T-helper 2 cell treated with Interferon-gamma antibody and Interleukin-4, amounts not matched to agents 100 ng/mL and 5 ng/mL, for 36 hours (primary cell): ENCODE measurements at regions not wholly inside any gene's neighbourhood (a gene's known extent, or its start where the extent isn't known, plus 50 kb on each side); places are given as distances from the start of the nearest gene placed in this dataset.
"Not testable (repeated sequence)": the region's sequence is repeated elsewhere in the genome, so short reads cannot be mapped to it uniquely, and the experiment has no call there.

ENCODE experiments used
- intact Hi-C: fragments of 100-400 bp; cut with micrococcal nuclease; formaldehyde crosslinking; loops from one replicate; pipeline ENCODE4 v1.15.1; 2023

DNA sequence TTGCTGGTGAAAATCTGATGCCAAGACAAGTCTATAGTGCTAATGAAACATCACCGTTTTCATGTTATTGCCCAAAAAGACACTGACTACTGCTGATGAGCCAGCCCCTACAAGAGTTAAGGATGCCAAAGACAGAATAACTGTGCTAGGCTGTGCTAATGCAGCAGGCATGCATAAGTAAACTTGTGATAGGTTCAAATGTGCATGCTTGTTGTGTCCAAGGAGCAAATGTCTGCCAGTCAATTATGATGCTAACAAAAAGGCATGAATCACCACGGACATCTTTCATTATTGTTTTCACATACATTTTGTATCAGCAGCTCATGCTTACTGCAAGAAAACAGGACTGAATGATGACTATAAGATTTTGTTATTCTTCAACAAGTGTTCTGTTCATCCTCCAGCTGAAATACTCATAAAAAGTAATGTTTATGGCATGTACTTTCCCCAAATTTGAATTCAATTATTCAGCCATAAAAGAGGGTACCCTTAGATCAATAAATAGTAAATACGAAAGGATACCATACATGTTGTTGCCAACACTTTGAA lies 306.9 kb upstream of the ARSJ start:
- intact Hi-C loops = no loop called here

DNA sequence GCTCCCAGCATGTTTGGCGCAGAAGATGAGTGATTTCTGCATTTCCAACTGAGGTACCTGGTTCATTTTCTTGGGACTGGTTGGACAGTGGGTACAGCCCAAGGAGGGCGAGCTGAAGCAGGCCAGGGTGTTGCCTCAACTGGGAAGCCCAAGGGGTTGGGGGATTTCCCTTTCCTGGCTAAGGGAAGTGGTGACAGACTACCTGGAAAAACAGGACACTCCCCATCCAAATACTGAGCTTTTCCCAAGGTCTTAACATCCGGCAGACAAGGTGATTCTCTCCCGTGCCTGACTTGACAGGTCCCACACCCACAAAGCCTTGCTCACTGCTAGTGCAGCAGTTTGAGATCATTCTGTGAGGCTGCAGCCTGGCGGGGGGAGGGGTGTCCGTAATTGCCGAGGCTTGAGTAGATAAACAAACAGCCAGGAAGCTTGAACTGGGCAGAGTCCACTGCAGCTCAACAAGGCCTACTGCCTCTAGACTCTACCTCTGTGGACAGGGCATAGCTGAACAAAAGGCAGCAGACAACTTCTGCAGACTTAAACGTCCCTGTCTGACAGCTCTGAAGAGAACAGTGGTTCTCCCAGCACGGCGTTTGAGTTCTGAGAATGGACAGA lies 307.7 kb upstream of the ARSJ start:
- intact Hi-C loops = no loop called here

DNA sequence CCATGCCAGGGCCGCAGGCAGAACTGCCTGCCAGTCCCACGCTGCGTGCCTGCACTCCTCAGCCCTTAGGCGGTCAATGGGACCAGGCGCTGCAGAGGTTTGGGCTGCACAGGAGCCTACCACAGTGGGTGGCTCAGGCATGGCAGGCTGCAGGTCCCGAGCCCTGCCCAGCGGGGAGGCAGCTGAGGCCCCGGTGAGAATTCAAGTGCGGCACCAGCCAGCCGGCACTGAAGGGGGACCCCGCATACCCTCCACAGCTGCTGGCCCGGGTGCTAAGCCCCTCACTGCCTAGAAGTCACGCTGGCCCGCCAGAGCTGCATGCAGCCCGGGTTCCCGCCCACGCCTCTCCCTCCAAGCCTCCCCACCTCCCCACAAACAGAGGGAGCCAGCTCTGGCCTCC lies 302.5 kb upstream of the UGT8 start:
- intact Hi-C loops = no loop called here

DNA sequence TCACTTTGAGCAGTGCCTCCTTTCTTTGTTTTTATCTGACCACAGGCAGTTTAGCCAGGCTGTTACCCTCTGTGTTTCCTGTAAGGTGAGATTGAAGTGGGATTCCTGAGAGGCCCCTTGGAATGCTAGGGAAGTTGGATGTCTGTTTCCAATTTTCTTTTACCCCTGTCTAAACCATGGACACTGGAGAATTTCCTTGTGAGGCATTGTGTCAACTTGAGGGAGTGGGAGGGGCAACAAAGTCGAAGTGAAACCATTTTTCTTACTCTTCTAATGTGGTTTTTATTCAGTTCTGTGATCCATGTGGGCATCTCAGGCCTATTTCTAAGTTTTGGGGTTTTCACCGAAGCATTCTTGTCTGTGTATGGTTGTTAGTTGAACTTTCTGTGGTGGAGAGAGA lies 296.1 kb upstream of the UGT8 start:
- intact Hi-C loops = no loop called here

DNA sequence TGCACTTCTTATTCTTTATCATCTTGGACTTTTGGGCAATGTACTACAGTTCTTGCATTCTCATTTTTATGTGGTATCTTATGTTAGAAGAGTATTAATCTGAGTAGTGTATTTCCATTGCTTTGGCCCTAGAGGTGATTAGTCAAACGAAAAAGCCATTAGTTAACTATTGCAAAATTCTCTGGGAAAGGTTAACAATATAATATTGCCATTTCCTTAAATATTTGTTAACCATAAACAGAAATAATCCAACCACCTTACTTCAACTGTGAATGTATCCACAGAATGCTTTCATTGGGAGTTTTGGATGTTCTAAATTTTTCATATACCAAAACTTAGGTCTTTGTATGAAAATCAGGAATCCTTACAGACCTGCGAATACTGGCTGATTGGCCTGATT lies 294.6 kb upstream of the UGT8 start:
- intact Hi-C loops = no loop called here

DNA sequence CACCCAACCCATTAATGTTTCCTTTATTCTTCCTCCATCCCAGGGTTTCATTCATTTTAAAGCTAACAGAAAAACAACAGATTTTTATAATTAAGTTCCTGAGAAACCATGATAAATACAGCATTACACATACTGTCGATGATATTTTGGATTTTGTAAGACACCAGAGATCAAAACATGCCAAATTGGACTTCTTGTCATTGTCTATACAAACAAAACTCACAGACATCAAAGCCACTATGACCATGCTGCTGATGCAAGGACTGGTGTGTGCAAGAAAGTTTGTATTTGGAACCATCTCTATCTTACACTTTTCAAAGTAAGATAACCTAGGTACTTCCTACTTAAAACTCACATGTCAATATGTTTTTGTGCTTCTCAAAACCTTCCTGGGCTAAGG lies 294.0 kb upstream of the UGT8 start:
- intact Hi-C loops = no loop called here

DNA sequence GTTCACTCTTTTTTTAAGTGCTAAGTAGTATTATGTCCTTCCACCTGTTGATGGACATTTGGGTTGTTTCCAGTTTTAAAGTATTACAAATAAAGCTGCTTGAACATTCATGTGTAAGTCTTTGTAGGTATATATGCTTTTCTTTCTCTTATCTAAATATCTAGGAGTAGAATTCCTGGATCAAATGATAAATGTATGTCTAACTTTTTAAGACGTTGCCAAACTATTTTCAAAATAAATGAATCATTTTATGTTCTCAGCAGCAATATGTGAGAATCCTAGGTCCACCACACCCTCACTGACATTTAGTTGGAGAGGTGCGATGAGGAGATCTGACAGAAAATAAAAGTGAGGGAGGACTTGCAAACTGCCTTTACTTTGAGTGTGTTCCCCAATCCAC lies 291.7 kb upstream of the UGT8 start:
- intact Hi-C loops = no loop called here

DNA sequence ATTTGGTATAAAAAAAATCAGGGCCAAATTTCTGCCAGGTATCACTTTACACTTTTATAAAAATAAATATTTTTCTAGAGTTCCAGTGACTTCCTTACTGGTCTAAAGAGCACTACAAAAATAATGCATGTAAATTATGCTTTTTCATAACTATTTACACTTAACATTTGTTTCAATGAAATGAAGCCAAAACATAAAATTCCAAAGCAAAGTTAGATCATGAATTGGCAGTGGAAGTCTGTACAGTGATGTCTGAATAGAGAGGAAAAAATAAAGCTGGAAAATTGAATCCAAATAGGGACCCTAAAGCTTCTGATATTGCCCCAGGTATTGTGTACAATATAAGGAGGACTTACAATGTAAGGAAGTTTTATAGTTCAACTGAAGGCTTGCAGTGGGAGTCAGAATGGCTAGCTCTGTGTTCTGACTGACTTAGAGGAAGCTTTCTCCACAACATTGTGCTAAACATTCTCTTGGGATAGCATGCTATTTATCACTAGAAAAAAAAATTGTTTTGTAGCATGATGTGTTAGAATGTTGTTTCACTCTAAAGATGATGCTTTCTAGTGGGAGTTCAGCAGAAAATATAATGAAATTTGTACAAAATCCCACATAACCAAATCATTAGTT lies 288.2 kb upstream of the UGT8 start:
- intact Hi-C loops = no loop called here

DNA sequence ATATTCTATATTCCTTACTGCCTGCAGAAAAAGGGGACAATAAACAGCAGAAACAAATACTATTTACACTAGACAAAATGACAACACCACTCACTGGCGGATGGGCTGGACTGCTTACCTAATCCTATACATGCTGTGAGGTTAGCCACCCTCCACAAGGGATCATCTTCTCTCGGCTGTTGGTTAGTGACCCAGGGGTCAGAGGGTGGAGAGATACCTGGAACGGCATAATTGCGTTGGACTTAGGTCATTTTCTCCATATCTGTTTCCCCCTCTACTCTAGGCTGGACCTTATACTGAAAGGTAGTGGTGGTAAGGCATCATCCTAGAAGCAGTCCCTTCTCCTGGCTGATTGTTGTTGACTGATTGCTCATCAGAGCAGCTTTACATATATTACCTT lies 286.8 kb upstream of the UGT8 start:
- intact Hi-C loops = no loop called here

DNA sequence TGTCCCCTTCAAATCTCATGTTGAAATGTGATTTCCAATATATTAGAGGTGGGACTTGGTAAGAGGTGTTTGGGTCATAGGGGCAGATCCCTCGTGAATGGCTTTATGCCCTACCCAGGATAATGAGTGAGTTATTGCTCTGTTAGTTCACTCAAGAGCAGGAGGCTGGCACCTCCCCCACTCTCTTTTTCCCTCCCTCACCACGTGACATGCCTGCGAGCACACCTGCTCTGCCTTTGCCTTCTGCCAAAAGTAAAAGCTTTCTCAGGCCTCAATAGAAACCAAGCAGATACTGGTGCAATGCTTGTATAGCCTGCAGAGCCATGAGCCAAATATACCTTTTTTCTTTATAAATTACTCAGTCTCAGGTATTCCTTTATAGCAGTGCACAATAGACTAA lies 286.3 kb upstream of the UGT8 start:
- intact Hi-C loops = no loop called here

DNA sequence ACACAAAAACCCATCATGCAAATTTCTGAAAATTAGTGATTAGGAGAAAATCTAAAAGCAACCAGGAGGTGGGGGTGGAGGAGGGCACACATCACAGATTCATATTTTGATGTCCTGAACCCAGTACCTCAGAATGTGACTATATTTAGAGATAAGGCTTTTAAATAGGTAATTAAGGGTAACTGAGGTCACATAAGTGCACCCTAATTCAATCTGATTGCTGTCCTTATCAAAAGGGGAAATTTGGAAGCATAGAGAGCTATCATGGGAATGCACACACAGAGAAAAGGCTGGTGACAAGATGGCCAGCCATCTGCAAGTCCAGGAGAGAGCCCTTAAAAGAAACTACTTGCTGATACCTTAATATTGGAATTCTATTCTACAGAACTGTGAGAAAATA lies 281.8 kb upstream of the UGT8 start:
- intact Hi-C loops = no loop called here

DNA sequence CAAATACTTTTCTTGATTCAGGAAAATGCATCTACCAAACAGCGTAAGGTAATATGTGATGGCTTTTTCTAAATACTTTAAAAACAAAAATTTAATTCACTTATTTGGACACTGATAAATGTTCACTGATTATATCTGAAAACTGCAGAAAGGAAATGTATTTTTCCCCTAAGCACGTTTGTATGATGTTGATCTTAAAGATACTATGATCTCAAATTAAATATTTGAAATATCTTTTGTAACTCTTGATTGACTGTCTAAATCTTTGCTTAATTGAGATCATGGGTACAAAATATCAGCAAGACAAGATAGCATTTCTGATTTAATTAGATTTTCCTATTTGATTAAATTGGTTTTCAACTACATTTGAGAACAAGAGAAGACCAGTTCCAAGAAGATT lies 281.0 kb upstream of the UGT8 start:
- intact Hi-C loops = no loop called here

DNA sequence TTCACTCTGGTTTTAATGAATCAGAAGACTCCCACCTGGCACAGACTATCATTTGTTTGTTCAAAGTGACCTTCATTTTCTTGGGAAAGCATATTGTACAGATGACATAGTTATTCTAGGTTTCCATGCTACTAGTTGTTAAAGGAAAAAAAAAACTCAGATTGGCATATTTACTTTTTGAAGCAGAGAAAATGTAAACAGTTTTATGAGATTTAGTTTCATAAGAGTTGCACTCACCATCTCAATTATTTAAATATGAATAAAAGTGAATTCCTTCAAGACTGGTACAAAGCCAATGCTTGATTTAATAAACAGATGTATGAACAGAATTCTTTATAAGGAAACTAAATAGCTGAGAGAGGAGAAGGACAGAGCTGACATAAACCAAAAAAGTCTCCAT lies 280.3 kb upstream of the UGT8 start:
- intact Hi-C loops = no loop called here

DNA sequence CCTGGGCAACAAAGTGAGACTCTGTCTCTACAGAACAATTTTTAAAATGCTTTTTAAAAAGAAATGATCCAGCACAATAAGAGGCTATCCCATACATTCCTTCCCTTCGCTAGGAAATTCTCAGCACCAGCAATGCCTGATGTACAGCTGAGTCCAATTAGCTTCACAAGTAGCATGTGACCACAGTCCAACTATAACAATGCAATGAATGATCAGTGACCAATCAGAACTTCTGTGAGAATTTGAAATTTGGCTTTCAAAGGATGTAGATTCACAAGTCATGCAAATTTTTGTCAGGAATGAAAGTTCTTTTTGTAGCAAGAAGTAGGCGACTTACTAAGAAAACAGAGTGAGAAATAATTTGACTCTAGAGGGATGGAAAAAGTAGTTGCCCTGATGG lies 278.5 kb upstream of the UGT8 start:
- intact Hi-C loops = no loop called here

DNA sequence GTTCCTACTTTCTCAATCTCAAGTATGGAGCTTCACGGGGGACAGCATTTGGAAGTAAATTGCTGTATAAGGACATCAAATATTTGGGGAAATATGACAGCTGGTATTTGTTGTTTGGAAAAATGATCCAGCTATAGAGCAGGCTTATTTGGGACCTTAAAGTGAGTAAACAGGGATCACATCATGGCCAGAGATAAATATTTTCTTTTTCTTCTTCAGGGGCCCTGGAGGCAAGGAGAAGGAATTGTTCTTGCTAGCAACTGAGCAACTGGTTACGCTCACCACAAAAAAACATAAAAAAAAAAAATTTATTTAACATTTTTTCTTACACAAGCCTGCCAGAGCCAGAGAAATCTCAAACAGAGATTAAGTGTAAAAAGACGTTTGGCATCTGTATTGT lies 277.2 kb upstream of the UGT8 start:
- intact Hi-C loops = no loop called here

DNA sequence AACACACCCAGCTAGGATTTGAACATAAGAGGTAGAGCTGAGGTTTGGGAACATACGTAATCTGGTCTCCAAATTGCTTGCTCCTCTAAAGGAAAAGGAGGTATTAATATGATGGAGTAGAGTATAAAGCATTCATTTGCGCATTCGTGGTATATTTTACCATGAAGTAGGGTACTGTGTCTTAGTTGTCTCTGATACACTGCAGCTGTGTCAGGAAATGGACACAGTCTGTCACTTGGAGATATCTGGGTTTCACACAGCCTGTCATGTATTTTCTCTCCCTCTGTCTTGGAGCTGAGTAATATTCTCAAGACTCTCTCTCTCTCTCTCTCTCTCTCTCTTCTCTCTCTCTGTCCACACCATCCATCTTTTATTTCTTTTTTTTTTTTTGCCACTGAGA lies 274.8 kb upstream of the UGT8 start:
- intact Hi-C loops = no loop called here

DNA sequence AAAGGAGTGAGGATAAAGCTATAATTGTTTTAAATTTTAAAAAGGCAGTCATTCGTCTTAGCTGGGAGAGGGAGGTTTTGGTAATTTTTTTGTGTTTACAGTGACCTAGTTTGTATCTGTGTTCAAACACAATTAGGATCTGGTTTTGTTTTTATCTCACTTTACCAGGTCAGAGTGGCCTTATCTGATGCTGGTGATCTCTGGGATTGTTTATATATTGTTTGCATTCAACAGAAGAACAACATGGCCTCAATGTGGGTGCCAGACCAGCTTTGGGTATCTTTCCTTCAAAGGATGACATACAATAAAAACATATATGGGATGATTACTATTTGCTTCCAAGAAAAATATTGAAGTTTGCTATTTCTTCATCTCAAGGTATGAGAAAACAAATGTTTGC lies 272.2 kb upstream of the UGT8 start:
- intact Hi-C loops = no loop called here

DNA sequence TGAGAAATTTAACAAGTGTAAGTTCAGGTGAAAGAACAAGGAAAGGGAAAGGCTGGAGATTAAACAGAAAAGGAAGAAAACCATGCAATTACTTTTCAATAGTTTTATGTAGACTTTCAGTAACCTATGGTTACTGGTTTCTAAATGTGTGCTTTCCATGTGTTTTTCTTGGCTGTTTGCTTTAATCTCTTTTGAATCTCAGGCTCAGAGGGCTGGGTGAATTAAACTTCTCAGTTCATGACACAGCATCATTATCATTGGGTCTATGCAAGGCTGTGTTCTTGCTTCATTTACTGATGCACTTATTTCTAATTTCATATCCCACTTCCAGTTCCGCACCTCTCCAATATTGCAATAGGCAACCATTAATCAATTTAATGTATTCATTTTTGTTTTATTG lies 266.5 kb upstream of the UGT8 start:
- intact Hi-C loops = no loop called here

DNA sequence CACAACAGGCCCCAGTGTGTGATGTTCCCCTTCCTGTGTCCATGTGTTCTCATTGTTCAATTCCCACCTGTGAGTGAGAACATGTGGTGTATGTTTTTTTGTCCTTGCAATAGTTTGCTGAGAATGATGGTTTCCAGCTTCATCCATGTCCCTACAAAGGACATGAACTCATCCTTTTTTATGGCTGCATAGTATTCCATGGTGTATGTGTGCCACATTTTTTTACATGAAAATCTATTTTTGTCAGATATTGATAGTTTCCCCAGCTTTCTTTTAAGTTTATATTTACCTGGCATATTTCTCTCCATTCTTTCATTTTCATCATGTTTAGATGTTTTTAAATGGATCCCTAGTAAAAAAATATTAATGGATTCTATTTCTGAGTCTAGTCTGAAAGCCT lies 264.2 kb upstream of the UGT8 start:
- intact Hi-C loops = not testable (repeated sequence)

DNA sequence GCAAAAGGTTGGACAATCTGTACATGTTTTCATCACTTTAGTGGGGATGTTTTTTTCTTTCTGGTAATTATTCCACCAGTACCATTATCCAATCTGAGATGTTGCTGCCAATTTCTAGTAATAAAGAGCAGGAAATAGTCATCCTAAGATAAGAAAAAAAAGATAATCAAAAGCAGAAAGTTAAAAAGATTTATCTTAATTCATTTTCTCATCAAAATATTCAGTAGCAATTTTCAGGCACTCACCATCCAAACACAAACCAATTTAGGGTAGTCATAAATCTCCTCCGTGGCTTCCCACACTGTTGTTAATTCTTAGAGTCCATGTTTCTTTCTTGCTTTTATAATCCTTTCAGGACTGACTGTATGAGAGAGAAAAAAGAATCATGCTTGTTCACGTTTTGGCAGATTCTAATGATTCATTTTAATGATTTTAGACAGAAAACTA lies 263.7 kb upstream of the UGT8 start:
- intact Hi-C loops = no loop called here

DNA sequence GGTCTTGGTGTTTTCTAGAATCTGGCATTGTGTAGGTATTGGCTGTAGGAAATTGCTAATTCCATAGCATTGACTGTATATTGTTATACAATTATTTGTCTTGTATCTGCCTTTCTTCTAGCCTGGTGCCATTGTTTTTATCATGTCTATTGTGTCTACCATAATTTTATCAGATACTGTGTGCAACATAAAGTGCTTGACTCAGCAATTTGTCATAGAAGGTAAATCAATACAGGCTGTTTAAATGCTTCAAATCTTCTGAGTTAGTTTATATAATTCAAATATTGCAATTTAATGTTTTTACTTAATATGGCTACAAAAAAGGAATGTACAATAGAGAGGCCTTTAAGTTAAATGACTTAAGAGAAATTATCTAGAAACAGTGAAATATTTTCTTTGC lies 263.3 kb upstream of the UGT8 start:
- intact Hi-C loops = no loop called here

DNA sequence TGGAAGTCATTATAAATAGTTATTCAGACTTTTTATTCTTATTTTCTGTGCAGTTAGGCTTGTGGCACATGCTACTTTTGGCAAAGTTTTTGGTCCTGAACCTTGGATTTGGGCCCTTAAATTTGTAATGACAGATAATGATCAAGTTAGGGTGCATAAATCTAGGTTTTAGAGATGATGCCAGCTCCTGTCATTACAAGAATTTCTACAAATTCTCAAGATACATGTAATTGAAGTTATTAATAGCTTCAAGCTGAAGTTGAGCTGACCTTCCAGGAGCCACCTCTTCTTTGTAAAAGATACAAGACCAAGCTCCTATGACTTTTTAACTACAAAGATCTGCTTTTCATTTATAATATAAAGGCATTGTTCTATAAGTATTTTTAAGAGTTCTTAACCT lies 255.6 kb upstream of the UGT8 start:
- intact Hi-C loops = no loop called here

DNA sequence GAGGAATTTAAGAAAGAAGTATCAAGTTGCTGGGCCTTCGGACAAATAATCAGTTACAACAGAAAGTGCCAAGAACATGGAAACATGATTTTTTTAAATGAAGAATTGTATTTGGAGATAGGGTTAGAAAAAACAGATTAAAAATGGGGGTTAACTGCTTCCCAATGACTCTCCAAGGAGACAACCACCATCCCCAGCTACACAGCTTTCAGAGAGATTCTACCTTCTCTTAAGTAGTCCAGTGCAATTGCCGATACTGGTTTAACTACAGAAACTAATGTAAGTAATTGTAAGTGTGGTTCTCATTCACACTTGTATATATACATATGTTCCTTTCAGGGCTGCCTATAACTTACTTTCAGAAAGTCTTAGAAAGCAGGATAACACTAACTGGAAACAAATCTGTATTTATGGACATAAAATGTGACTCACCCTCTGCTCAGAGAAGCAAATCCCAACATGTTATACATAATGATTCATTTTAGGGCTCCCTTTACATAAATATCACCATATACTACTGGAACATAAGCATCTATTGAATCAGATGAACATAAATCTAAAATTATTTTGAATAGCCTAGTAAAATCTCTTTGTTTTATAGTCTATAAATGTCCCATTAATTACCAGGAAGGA lies 248.9 kb upstream of the UGT8 start:
- intact Hi-C loops = no loop called here
